ENCODE measurements at regions not wholly inside any gene's neighbourhood (a gene's known extent, or its start where the extent isn't known, plus 50 kb on each side); places are given as distances from the start of the nearest gene placed in this dataset.

GRCh38 chr7:155907450-155908200, 95.4 kb upstream of the SHH start:
- no peak for DNase-seq

- DNase-seq = no peak
Measured at GRCh38 chr7:155901176-155901575, 88.9 kb upstream of the SHH start.

GRCh38 chr7:155899596-155899995, 87.3 kb upstream of the SHH start:
- DNase-seq = no peak

- DNase-seq = no peak
Measured at GRCh38 chr7:155897758-155898386, 85.6 kb upstream of the SHH start.

GRCh38 chr7:155896531-155897263, 84.4 kb upstream of the SHH start:
- no peak for DNase-seq

- DNase-seq = no peak
Measured at GRCh38 chr7:155893664-155894063, 81.4 kb upstream of the SHH start.

GRCh38 chr7:155893176-155893575, 80.9 kb upstream of the SHH start:
- DNase-seq = no peak

GRCh38 chr7:155889636-155890511, 77.6 kb upstream of the SHH start:
- no peak for DNase-seq

- DNase-seq = no peak
Measured at GRCh38 chr7:155887174-155887525, 74.9 kb upstream of the SHH start.

- DNase-seq = no peak
Measured at GRCh38 chr7:155886391-155887173, 74.3 kb upstream of the SHH start.

- DNase-seq = no peak
Measured at GRCh38 chr7:155885167-155886155, 73.2 kb upstream of the SHH start.

GRCh38 chr7:155884225-155885166, 72.2 kb upstream of the SHH start:
- DNase-seq = no peak

GRCh38 chr7:155883491-155884224, 71.4 kb upstream of the SHH start:
- no peak for DNase-seq

- DNase-seq = no peak
Measured at GRCh38 chr7:155882596-155882995, 70.3 kb upstream of the SHH start.

GRCh38 chr7:155881471-155882350, 69.4 kb upstream of the SHH start:
- no peak for DNase-seq

- no peak for DNase-seq
Measured at GRCh38 chr7:155880721-155881120, 68.5 kb upstream of the SHH start.

- DNase-seq = no peak
Measured at GRCh38 chr7:155879592-155879991, 67.3 kb upstream of the SHH start.

GRCh38 chr7:155878674-155879073, 66.4 kb upstream of the SHH start:
- no peak for DNase-seq
